Nephron (organoid): ENCODE measurements at regions not wholly inside any gene's neighbourhood (a gene's known extent, or its start where the extent isn't known, plus 50 kb on each side); places are given as distances from the start of the nearest gene placed in this dataset.

Experiments
- H3K27ac Mint-ChIP-seq, 3 experiments: 2 replicates each; pipeline ENCODE4 v1.8.0; 2020; ENCODE audit warnings: mixed read lengths in 3 of 3, mild to moderate bottlenecking in 2 of 3, moderate library complexity in 1 of 3
- H3K27me3 Mint-ChIP-seq: 2 replicates; pipeline ENCODE4 v1.8.0; 2021; ENCODE audit warnings: low read depth, mild to moderate bottlenecking, moderate library complexity, mixed read lengths
- H3K36me3 Mint-ChIP-seq: 2 replicates; pipeline ENCODE4 v1.8.0; 2020; ENCODE audit warnings: low read depth, mixed read lengths
- H3K4me1 Mint-ChIP-seq: 2 replicates; pipeline ENCODE4 v1.8.0; 2020; ENCODE audit warnings: mixed read lengths
- H3K4me3 Mint-ChIP-seq, 3 experiments: 2 replicates each; pipeline ENCODE4 v1.8.0; 2020; ENCODE audit warnings: mild to moderate bottlenecking in 3 of 3, mixed read lengths in 3 of 3, moderate library complexity in 2 of 3
- H3K9me3 Mint-ChIP-seq: 2 replicates; pipeline ENCODE4 v1.8.0; 2020; ENCODE audit warnings: mixed read lengths
- TF ChIP-seq, protein P1 (sequence below), 3 experiments: fragments of 200-600 bp; sonication (generic); IDR thresholded peaks; one replicate each; pipeline ENCODE4 v1.5.0; 2021; ENCODE audit warnings: antibody characterized with exemption in 3 of 3; ENCODE audit not compliant: unreplicated experiment in 3 of 3

DNA sequence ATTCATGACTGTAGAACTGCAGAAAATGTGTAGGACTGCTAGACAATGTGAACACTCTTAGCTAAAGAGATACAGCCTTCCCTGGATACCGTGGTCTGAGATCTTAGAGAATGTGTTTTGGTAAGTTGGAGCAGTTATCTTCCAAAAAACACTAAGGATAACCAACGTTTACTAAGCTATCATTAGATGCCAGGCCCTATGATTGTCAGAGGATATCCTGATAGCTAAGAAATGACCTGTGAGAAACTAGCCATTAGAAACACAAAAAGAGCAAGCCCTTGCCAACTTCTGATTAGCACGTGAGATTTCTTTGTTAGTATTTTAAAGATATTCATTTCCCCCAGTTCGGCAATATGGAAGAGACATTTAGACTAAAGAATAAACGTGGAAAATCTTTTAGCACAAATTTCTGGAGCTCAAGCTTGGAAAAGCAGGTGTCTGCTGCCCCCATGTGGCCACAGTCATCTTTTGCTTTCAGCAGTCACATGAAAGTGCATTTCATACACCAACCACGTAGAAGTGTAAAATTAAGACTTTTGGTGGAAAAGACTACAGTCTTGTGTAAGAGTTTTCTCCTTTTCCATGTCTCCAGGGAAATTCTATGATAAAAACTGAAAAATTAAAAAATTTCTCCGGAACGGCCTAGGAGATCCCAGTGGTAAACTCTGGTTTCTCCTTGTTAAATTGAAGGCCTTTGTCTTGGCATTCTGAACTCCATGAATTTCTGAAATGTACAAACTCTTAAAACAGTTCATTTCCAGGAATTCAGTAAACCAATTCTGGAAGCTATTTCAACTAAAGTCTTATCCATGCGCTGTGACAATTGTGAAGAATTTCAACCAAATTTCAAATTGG lies 136.4 kb downstream of the ZNF674 start:
- TF ChIP-seq, protein P1, sequence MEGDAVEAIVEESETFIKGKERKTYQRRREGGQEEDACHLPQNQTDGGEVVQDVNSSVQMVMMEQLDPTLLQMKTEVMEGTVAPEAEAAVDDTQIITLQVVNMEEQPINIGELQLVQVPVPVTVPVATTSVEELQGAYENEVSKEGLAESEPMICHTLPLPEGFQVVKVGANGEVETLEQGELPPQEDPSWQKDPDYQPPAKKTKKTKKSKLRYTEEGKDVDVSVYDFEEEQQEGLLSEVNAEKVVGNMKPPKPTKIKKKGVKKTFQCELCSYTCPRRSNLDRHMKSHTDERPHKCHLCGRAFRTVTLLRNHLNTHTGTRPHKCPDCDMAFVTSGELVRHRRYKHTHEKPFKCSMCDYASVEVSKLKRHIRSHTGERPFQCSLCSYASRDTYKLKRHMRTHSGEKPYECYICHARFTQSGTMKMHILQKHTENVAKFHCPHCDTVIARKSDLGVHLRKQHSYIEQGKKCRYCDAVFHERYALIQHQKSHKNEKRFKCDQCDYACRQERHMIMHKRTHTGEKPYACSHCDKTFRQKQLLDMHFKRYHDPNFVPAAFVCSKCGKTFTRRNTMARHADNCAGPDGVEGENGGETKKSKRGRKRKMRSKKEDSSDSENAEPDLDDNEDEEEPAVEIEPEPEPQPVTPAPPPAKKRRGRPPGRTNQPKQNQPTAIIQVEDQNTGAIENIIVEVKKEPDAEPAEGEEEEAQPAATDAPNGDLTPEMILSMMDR (IDR thresholded peaks at IDR 0.05; ENCODE audit: unreplicated experiment in 3 of 3), result peak; percentile 82 to 88 (median 82)
- H3K27me3 Mint-ChIP-seq, result no peaks in the 10 kb centered on the region
- no peak overlapping the region for H3K27ac Mint-ChIP-seq
- no peaks in the 10 kb centered on the region for H3K4me1 Mint-ChIP-seq
- peaks cover 3% of the 10 kb centered on the region for H3K9me3 Mint-ChIP-seq
- no peaks in the 10 kb centered on the region for H3K36me3 Mint-ChIP-seq
- H3K4me3 Mint-ChIP-seq, result no peak overlapping the region

DNA sequence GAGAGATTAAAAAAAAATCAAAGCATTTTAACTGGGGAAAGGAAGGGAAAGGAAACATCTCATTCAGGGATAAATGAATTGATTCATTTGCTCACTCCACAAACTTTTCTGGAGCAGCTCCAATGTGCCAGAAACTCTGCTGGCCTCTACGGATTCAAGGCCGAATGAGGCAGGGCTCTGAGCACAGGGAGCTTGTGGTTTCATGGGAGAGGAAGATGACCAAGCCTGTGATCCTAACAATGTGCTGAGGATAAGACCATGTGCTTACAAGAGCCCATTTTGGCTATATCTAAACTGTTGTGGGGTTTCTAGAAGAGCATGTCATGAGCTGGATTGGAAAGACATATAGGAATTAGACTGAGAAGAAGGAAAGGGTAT lies 137.5 kb downstream of the ZNF674 start:
- H3K9me3 Mint-ChIP-seq, result peaks cover 4% of the 10 kb centered on the region
- H3K4me3 Mint-ChIP-seq, result no peak overlapping the region
- H3K27me3 Mint-ChIP-seq, result no peaks in the 10 kb centered on the region
- H3K4me1 Mint-ChIP-seq, result no peaks in the 10 kb centered on the region
- no peaks in the 10 kb centered on the region for H3K36me3 Mint-ChIP-seq
- TF ChIP-seq, protein P1 (IDR thresholded peaks at IDR 0.05; ENCODE audit: unreplicated experiment in 3 of 3), result no peak
- no peak overlapping the region for H3K27ac Mint-ChIP-seq

DNA sequence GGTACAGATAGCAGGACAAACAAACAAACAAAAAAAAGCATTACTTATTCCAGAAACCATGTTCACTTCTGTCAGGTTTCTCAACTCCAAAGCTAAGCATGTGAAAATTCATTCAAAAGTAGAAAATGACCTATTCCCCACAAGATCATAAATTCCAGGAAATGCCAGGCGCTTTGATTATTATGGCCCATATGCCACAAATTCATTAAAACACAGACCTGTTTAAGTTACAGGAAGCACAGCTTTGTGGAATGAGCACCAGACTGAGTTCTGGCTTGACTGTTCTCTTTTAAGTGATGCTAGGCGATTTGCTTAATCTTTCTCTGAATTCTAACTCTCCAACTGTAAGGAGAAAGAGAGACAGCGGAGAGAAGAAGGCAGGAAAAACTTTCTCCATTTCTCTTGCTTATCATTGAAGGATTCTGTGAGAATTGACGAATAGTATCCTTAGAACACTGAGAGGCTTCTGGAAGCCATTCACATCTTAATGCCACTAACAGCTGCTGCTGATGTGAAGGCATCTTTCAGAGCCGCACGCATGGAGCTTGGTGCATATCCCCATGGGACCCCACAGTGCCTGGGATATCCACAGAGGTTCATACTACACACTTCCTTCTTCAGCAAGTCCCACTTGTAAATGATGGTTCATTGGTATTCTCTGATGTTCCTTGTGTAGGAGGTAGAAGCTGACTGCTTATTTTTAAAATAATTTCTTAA lies 138.0 kb downstream of the ZNF674 start:
- H3K27ac Mint-ChIP-seq, result no peak overlapping the region
- peaks cover under 1% of the 10 kb centered on the region for H3K36me3 Mint-ChIP-seq
- no peaks in the 10 kb centered on the region for H3K4me1 Mint-ChIP-seq
- TF ChIP-seq, protein P1 (IDR thresholded peaks at IDR 0.05; ENCODE audit: unreplicated experiment in 3 of 3), result no peak
- H3K9me3 Mint-ChIP-seq, result peaks cover 7% of the 10 kb centered on the region
- H3K4me3 Mint-ChIP-seq, result no peak overlapping the region
- H3K27me3 Mint-ChIP-seq, result no peaks in the 10 kb centered on the region

DNA sequence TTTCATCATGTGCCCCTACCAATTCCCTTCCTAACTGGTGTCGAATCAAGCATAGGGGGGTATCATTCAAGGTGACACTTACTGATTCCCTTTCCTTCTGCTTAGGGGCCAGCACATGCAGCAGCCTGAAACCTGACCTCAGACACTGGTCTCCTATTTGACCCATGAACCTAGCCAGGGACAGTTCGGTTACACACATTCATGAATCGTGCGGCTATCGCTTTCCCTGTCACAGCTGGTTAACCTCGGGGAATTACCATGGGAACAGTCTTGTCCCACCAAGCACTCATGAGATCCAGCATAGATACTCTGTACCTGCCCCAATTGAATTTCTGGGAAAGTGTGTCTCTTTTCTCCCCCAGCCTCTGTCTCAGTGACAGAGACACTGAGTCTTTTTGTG lies 140.4 kb downstream of the ZNF674 start:
- TF ChIP-seq, protein P1 (IDR thresholded peaks at IDR 0.05; ENCODE audit: unreplicated experiment in 3 of 3), result no peak
- peaks cover 15% of the 10 kb centered on the region for H3K9me3 Mint-ChIP-seq
- H3K4me3 Mint-ChIP-seq, result no peak overlapping the region
- peaks cover 4% of the 10 kb centered on the region for H3K36me3 Mint-ChIP-seq
- H3K27me3 Mint-ChIP-seq, result no peaks in the 10 kb centered on the region
- no peaks in the 10 kb centered on the region for H3K4me1 Mint-ChIP-seq
- H3K27ac Mint-ChIP-seq, result no peak overlapping the region

DNA sequence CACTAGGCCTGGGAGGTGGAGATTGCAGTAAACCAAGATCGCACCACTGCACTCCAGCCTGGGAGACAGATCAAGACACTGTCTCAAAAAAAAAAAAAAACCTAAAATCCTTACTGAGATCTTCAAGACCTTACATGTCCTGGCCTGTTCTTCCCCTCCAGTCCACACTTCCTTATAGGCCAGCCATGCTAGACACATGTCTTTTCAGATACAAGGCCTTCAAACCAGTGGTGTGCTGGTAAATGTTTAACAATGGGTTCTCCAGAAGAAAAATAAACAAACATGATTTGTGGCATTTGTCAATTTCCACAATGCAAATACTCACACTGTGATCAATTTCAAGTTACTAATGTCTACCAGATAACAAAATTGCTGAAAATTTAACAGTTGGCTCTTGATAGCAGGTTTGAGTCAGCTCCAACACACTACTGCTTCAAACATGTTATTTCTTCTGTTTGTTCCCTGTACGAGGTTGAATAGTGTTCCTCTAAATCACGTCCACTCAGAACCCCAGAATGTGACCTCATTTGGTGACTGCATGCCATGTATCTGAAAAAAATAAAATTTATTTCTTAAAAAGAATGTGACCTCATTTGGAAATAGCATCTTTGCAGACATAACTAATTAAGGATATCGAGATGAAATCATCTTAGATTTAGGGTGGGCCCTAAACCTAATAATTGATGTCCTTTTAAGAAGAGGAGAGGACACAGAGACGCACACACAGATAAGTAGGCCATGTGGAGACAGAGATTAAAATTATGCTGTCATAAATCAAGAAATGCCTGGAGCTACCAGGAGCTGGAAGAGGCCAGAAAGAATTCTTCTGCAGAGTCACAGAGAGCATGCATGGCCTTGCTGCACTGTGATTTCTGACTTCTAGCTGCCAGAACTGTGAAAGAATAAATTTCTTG lies 144.4 kb downstream of the ZNF674 start:
- Mint-ChIP-seq H3K27me3 (no peaks in the 10 kb centered on the region), H3K27ac (no peak overlapping the region), H3K9me3 (peaks cover 28% of the 10 kb centered on the region), H3K36me3 (peaks cover 8% of the 10 kb centered on the region), H3K4me3 (no peak overlapping the region), H3K4me1 (no peaks in the 10 kb centered on the region)
- TF ChIP-seq, protein P1 (IDR thresholded peaks at IDR 0.05; ENCODE audit: unreplicated experiment in 3 of 3), result no peak
